Suprapubic skin (tissue), 4 donors: ENCODE measurements at regions not wholly inside any gene's neighbourhood (a gene's known extent, or its start where the extent isn't known, plus 50 kb on each side); places are given as distances from the start of the nearest gene placed in this dataset.

Experiments used
- CTCF ChIP-seq, 2 donors: fragments of 200-600 bp in 1 of 2; fragments of 450-650 bp in 1 of 2; sonication (generic) in 1 of 2; IDR thresholded peaks; one replicate each; pipeline ENCODE4 v1.5.1; 2016 to 2019; ENCODE audit warnings: antibody characterized with exemption in 2 of 2, mild to moderate bottlenecking in 1 of 2, moderate library complexity in 1 of 2
- EP300 ChIP-seq: sonication (generic); formaldehyde crosslinking; IDR thresholded peaks from one replicate; pipeline ENCODE4 v1.6.1; 2017; ENCODE audit warnings: antibody characterized with exemption
- POLR2A ChIP-seq, 2 donors: fragments of 450-650 bp; IDR thresholded peaks; one replicate each; pipeline ENCODE4 v1.6.1; 2017; ENCODE audit warnings: antibody characterized with exemption in 2 of 2, mild to moderate bottlenecking in 2 of 2, moderate library complexity in 2 of 2
- POLR2AphosphoS5 ChIP-seq, 3 donors: sonication (generic); formaldehyde crosslinking; IDR thresholded peaks; one replicate each; pipeline ENCODE4 v1.6.1; 2017; ENCODE audit warnings: antibody characterized with exemption in 3 of 3

GRCh38 chr3:36201546-36201945 is 178.8 kb upstream of the STAC start:
- TF ChIP-seq CTCF (IDR thresholded peaks at IDR 0.05) (no peak), POLR2A (IDR thresholded peaks at IDR 0.05) (no peak), EP300 (no peak), POLR2AphosphoS5 (IDR thresholded peaks at IDR 0.05) (no peak)
